Right cardiac atrium (tissue), 5 donors: ENCODE measurements at regions not wholly inside any gene's neighbourhood (a gene's known extent, or its start where the extent isn't known, plus 50 kb on each side); places are given as distances from the start of the nearest gene placed in this dataset.
"Not testable (repeated sequence)": the region's sequence is repeated elsewhere in the genome, so short reads cannot be mapped to it uniquely, and the experiment has no call there.

Source experiments
- ATAC-seq, 2 donors: fragments of 200-7000 bp; cut with Tn5 transposase; one replicate each; pipeline versions ENCODE4 v1.8.0 to v1.9.1; 2020; ENCODE audit warnings: moderate library complexity in 2 of 2, mild to moderate bottlenecking in 1 of 2
- DNase-seq, 3 donors: peaks; one replicate each; pipeline ENCODE4 v3.0.0-alpha.2; 2020
- H3K27ac ChIP-seq: one replicate; pipeline ENCODE4 v1.5.1; 2013; ENCODE audit warnings: mild to moderate bottlenecking, low read length, control low read depth, moderate library complexity
- H3K27me3 ChIP-seq: one replicate; pipeline ENCODE4 v1.6.1; 2013; ENCODE audit not compliant: control insufficient read depth, insufficient read depth
- H3K4me1 ChIP-seq: one replicate; pipeline ENCODE4 v1.6.1; 2013; ENCODE audit warnings: low read length; ENCODE audit not compliant: control insufficient read depth, insufficient read depth
- H3K4me3 ChIP-seq: one replicate; pipeline ENCODE4 v1.5.1; 2013; ENCODE audit warnings: low read length, control low read depth
- H3K9me3 ChIP-seq: one replicate; pipeline ENCODE4 v1.6.1; 2013; ENCODE audit warnings: low read length; ENCODE audit not compliant: control insufficient read depth
- WGBS: extraction: QIAGEN DNeasy Blood & Tissue Kit; methylation state at CpG from one replicate; pipeline ENCODE4 v1.1.7; 2013; 5-methylcytosine and 5-hydroxymethylcytosine counted together
- intact Hi-C, 4 donors: fragments of 100-400 bp; cut with DNase I; formaldehyde crosslinking; loops; one replicate each; pipeline versions ENCODE4 v1.11.0 to v1.14.0; 2022 to 2023
- donor health status: healthy with polysubstance abuse.
- donor health status: DM: no; HTN: yes; CAD: no.
- donor health status: DM: no; HTN: no; CAD: no.
- donor health status: DM: no; HTN: yes; CAD: no; lungs with severe emphysema.
- donor health status: DM: yes; HTN: yes; CAD: no.

DNA sequence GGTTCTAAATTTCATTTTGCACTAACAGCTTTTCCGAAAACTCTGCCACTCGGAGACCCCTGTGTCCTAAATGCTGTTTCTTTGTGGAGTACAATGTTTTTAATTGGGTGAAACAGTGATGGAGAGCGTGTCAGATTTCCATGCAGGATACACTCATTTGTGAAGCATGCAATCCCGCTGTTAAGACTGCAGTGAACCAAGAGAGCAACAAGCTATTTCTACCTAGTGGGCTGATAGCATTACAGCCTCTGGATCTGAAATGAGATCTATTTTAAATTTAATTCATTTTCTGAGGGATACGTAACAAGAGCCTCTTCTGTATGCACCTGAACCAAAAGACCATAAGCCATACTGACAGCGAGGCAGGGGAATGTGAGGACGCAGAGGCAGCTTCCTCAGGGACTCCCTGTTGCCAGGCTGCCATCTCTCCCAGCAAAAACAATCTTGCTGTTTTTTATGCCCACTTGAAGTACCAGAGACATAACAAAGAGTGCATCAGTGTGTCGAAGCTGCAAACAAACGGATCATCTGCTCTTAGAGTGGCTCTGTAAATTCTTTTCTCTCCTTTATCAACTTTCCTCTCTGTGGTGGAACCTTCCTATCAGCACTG is 199.9 kb upstream of the COX10 start:
- H3K4me1 ChIP-seq: no peaks in the 10 kb centered on the region
- no peak overlapping the region for H3K4me3 ChIP-seq
- H3K27ac ChIP-seq: no peak overlapping the region
- ATAC-seq (peak; percentile 31 to 38), DNase-seq (no peak)
- intact Hi-C loops: no loop called here
- H3K9me3 ChIP-seq: no peaks in the 10 kb centered on the region
- H3K27me3 ChIP-seq: no peaks in the 10 kb centered on the region
- WGBS: 48% methylated on average over 9 of the region's 9 CpGs

DNA sequence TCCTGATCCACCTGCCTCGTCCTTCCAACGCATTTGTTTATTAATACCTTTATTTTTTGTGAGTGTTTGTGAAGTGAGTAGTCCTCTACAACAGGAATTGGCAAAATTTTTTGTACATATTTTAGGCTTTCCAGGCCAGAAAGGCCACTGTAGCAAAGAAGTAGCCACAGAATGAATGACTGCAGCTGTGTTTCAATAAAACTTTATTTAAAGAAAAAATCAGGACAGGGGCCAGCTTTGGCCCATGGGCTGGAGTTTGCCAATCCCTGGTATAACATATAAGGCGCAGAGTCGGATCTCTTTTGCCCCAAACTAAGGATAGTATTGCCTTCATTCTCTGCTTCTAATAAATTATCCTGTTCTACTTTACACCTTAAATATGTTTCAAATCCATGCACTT is 198.0 kb upstream of the COX10 start:
- intact Hi-C loops: no loop called here
- WGBS: 91% methylated on average over 4 of the region's 4 CpGs
- no peak for DNase-seq
- H3K27me3 ChIP-seq: no peaks in the 10 kb centered on the region
- ATAC-seq: no peak
- no peaks in the 10 kb centered on the region for H3K9me3 ChIP-seq
- no peak overlapping the region for H3K27ac ChIP-seq
- H3K4me3 ChIP-seq: no peak overlapping the region
- H3K4me1 ChIP-seq: no peaks in the 10 kb centered on the region

DNA sequence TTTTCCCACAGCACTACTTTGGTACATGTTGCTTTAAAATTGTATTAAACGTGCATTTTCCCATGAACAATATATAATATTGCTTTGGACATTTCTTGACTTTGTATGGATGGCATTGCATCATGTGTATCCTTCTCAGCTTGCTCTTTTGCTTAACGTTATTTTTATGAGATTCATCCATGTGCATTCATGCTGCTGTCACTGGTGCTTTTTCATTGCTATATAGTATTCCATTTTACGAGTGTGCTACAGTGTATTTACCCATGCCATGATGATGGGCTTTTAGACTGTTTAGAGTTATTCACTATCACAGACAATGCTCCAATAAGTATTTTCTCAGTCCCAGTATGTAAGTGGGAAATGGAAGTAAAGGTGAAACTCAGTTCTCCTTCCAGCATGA is 195.2 kb upstream of the COX10 start:
- Histone ChIP-seq H3K4me3 (no peak overlapping the region), H3K9me3 (no peaks in the 10 kb centered on the region), H3K4me1 (no peaks in the 10 kb centered on the region), H3K27me3 (no peaks in the 10 kb centered on the region), H3K27ac (no peak overlapping the region)
- intact Hi-C loops: no loop called here
- ATAC-seq (no peak), DNase-seq (no peak)
- WGBS: 88% methylated on average over 3 of the region's 3 CpGs

DNA sequence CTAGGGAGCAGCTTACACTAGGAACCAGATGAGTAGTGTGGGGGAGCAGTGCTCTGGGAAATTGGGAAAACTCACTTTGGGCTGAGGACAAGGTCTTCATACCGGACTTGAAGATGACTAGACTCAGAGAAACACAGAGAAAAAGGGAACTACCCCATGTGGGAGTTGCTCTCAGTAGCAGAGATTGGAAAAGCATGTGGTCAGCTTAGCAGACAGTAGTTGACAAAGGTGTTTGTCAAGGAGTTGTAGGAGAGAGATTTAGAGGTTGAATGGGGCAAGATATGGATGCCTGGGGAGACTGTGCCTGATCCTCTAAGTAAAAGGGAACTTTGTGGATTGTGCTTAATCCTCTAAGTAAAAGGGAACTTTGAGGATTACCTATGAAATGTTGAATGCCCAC is 194.5 kb upstream of the COX10 start:
- H3K27ac ChIP-seq: no peak overlapping the region
- 79% methylated on average over 1 of the region's 1 CpG for WGBS
- no peak for DNase-seq
- no peaks in the 10 kb centered on the region for H3K4me1 ChIP-seq
- ATAC-seq: no peak
- no peak overlapping the region for H3K4me3 ChIP-seq
- H3K27me3 ChIP-seq: no peaks in the 10 kb centered on the region
- no peaks in the 10 kb centered on the region for H3K9me3 ChIP-seq
- intact Hi-C loops: no loop called here

DNA sequence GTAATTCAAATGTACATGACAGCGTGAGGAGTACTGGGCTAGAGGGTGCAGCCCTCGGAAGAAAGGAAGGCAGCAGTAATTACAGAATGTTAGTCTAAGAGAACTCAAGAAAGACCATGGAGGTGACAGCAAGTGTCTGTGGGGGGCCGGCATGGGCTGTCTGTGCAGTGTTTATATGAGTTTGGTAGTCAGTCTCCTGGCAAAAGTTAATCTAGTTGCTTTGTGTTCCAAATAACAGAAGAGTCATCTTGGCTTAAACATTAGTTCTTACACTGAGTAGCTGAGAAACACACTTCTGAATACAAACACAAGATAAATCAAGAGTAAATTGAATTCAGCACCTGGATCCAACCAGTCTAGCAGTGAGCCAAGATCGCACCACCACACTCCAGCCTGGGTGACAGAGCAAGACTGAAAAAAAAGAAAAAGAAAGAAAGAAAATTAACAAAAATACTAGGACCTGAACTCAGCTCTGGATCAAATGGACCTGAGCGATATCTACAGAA is 189.3 kb upstream of the COX10 start:
- DNase-seq (no peak), ATAC-seq (peak; percentile 62 to 70)
- no peaks in the 10 kb centered on the region for H3K4me1 ChIP-seq
- 75% methylated on average over 5 of the region's 5 CpGs for WGBS
- no peaks in the 10 kb centered on the region for H3K27me3 ChIP-seq
- H3K27ac ChIP-seq: no peak overlapping the region
- no peaks in the 10 kb centered on the region for H3K9me3 ChIP-seq
- H3K4me3 ChIP-seq: no peak overlapping the region
- intact Hi-C loops: no loop called here

DNA sequence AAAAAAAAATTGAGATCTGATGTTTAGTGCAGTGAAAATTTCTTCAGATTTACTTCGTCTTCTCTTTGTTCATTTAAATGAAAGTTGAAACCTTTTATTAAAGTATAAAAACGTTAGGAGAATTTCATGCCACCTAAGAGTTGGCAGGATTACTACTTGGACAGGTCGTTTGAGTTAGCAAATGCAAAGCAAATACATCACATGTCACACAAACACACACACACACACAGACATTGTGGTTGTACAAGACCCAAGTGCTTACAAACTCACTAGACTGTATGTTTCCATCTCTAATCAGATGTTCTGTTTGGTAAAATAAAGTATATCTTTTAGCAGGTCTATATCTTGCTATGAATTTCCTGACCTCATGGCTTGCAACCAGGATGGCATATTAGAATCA is 185.6 kb upstream of the COX10 start:
- Histone ChIP-seq H3K9me3 (no peaks in the 10 kb centered on the region), H3K4me3 (no peak overlapping the region), H3K4me1 (no peaks in the 10 kb centered on the region), H3K27ac (no peak overlapping the region), H3K27me3 (no peaks in the 10 kb centered on the region)
- DNase-seq (no peak), ATAC-seq (no peak)
- 64% methylated on average over 3 of the region's 3 CpGs for WGBS
- intact Hi-C loops: no loop called here

DNA sequence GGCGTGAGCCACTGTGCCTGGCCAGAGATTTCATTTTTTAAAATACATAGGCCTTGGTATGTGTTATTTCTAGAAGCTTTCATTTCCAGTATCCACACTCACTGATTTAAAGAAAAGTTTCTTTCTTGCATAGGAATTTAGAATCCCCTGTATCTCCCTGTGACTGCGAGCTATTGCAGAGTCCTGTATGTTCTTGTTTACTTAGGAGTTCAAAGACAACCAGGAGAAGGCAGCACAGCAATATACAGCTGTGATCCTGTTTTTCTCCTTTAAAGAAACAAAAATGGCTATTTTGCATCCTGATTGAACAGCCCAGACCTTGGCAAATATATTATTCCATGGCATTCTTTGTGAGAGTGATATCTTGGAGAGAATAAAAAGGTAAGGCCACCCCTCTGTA is 185.0 kb upstream of the COX10 start:
- no peaks in the 10 kb centered on the region for H3K4me1 ChIP-seq
- H3K4me3 ChIP-seq: no peak overlapping the region
- H3K9me3 ChIP-seq: no peaks in the 10 kb centered on the region
- intact Hi-C loops: no loop called here
- H3K27me3 ChIP-seq: no peaks in the 10 kb centered on the region
- H3K27ac ChIP-seq: no peak overlapping the region
- 82% methylated on average over 2 of the region's 2 CpGs for WGBS
- DNase-seq (no peak), ATAC-seq (no peak)

DNA sequence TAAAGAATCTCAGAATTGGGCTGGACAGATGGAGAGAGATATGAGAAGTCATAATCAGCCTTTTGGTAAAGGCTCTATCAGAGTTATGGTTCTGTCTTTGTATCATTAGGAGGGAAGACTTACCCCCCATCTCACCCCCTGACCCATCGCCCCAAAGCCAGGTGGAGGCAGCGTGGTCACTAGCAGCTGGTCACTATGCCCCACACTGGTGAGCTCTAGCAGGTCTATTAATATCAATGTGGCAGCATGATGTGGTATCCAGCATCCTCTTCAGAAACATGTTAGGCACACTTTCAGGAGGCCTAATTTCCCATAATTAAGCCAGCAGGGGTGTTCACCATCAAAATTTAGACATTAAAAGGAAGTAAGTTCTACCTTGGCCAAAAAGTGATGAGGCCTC is 183.8 kb upstream of the COX10 start:
- WGBS: 75% methylated on average over 2 of the region's 2 CpGs
- H3K9me3 ChIP-seq: no peaks in the 10 kb centered on the region
- intact Hi-C loops: no loop called here
- no peak overlapping the region for H3K4me3 ChIP-seq
- peak in 1 of 3 donors; percentile 57 for DNase-seq
- ATAC-seq: peak; percentile 85 to 86
- peak overlapping the region; percentile 60 for H3K27ac ChIP-seq
- no peaks in the 10 kb centered on the region for H3K27me3 ChIP-seq
- no peaks in the 10 kb centered on the region for H3K4me1 ChIP-seq

DNA sequence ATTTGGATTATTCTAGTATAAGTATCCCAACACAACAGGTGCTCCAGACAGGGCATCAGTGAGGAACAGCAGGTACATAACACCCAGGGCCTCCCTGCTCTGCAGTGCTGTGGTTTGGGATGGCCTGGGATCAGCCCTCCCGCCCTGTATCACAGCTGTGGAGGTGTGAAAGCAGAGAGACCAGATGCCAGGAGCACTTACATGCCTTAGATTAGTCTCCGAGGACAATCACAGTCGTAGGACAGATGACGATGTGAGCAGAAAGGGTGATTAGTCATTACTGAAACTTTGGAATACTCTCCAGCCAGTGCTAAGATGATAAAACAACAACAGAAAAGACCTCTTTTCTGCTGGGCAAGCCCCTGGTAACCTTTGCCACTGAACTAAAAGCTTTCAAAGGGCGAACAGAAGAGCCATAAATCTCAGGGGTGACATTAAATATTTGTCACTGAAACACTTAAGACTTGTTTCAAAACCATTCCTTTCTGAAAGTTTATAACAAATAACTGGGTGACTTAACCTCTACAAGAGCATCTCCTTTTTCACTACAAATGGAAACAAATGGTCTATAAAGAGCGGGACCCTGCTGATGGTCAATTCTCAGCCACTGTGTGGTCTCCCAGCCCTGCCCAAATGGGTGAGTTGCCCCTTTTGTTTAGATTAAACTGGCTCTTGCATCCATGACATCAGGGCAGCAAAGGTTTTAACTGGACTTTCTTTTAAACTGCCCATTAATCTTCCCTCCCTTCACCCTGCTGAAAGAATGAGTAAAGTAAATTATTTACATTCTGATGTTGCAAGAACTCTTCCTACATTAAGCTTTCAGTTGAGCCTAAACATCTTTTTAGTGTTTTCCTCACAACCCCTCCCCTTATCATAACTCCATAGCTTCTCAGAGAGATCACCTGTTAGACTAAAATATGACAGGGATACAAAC is 183.1 kb upstream of the COX10 start:
- Histone ChIP-seq H3K4me3 (no peak overlapping the region), H3K27me3 (no peaks in the 10 kb centered on the region), H3K9me3 (no peaks in the 10 kb centered on the region), H3K27ac (peak overlapping the region; percentile 98), H3K4me1 (no peaks in the 10 kb centered on the region)
- 42% methylated on average over 6 of the region's 6 CpGs for WGBS
- DNase-seq (peak; percentile 39 to 72 (median 66)), ATAC-seq (peak; percentile 97)
- intact Hi-C loops: no loop called here

DNA sequence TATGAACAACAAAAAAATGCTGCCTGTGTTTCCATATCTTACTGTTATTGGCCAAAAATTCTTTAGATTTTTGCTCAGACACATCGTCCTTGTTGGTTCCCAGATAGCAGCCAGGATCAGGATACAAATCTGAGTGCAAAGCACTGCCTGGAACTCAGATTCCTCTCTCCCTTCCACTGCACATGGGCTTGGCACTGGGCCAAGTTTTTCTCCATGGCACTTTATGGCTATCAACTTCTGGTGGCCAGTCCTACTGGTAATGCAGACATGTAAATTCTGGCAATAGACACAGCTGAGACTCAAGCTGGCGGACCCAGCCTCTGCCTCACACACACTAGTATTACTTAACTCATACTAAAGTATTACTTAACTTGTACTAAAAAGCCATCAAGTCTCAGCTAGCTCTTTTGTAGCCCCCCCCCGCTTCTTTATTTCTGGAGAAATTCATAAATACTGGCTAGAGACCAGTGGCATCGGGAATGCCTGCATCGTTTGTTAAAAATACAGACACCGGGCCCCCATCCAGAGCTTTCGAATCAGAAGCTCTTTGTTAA is 181.2 kb upstream of the COX10 start:
- H3K27ac ChIP-seq: no peak overlapping the region
- no peaks in the 10 kb centered on the region for H3K27me3 ChIP-seq
- no peak overlapping the region for H3K4me3 ChIP-seq
- DNase-seq (peak; percentile 27 to 56 (median 53)), ATAC-seq (no peak)
- no peaks in the 10 kb centered on the region for H3K9me3 ChIP-seq
- 60% methylated on average over 7 of the region's 7 CpGs for WGBS
- intact Hi-C loops: no loop called here
- no peaks in the 10 kb centered on the region for H3K4me1 ChIP-seq

DNA sequence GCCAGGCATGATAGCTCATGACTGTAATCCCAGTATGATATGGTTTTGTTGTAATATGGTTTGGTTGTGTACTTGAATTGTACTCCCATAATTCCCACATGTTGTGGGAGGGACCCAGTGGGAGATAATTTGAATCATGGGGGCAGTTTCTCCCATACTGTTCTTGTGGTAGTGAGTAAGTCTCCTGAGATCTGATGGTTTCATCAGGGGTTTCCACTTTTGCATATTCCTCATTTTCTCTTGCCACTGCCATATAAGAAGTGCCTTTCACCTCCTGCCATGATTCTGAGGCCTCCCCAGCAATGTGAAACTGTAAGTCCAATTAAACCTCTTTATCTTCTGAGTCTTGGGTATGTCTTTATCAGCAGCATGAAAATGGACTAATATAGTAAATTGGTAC is 160.3 kb upstream of the COX10 start:
- DNase-seq, ATAC-seq: not testable (repeated sequence)

More for the DNA sequence above, 160.3 kb upstream of the COX10 start:
- H3K9me3 ChIP-seq, H3K27ac ChIP-seq, H3K4me3 ChIP-seq, H3K4me1 ChIP-seq, H3K27me3 ChIP-seq, intact Hi-C loops: not testable (repeated sequence)
